Adrenal gland (tissue), 5 donors: ENCODE measurements at regions not wholly inside any gene's neighbourhood (a gene's known extent, or its start where the extent isn't known, plus 50 kb on each side); places are given as distances from the start of the nearest gene placed in this dataset.

Experiments used
- POLR2A ChIP-seq, 2 donors: fragments of 450-650 bp; IDR thresholded peaks; one replicate each; pipeline ENCODE4 v1.6.1; 2017; ENCODE audit warnings: antibody characterized with exemption in 2 of 2, mild to moderate bottlenecking in 2 of 2, moderate library complexity in 1 of 2
- TF ChIP-seq, protein P1 (sequence below), 6 experiments: fragments of 450-650 bp in 4 of 6; fragments of 200-600 bp in 2 of 6; sonication (generic) in 1 of 6; IDR thresholded peaks; 1 replicate in 5 of 6; 2 replicates in 1 of 6; pipeline versions ENCODE4 v1.5.1 to v1.8.0; 2016 to 2021; ENCODE audit warnings: antibody characterized with exemption in 6 of 6, mild to moderate bottlenecking in 2 of 6, moderate library complexity in 1 of 6
- donor health status: DM: no; HTN: no; CAD: no.

DNA sequence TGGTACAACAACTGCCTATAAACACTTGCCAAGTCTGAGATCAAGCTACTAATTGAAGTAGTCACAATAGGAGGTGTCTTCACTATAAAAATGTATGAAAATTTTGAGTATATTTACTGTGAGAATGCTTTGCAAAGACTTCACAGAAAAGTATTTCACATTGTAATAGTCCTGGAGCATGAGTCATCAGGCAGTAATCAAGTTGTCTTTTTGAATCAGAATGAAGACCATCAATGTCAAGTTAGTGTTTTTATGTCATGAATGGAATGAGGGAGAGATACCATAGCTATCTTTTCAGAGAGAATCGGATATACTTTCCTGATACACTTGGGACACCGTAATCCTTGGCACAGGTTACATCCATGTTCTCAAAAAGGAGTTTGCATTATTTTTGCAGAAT lies 466.9 kb upstream of the ARRDC3 start:
- TF ChIP-seq, protein P1, sequence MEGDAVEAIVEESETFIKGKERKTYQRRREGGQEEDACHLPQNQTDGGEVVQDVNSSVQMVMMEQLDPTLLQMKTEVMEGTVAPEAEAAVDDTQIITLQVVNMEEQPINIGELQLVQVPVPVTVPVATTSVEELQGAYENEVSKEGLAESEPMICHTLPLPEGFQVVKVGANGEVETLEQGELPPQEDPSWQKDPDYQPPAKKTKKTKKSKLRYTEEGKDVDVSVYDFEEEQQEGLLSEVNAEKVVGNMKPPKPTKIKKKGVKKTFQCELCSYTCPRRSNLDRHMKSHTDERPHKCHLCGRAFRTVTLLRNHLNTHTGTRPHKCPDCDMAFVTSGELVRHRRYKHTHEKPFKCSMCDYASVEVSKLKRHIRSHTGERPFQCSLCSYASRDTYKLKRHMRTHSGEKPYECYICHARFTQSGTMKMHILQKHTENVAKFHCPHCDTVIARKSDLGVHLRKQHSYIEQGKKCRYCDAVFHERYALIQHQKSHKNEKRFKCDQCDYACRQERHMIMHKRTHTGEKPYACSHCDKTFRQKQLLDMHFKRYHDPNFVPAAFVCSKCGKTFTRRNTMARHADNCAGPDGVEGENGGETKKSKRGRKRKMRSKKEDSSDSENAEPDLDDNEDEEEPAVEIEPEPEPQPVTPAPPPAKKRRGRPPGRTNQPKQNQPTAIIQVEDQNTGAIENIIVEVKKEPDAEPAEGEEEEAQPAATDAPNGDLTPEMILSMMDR (IDR thresholded peaks at IDR 0.05) = no peak
- TF ChIP-seq POLR2A (IDR thresholded peaks at IDR 0.05) = no peak
